HL-60 (cell line): ENCODE measurements at regions not wholly inside any gene's neighbourhood (a gene's known extent, or its start where the extent isn't known, plus 50 kb on each side); places are given as distances from the start of the nearest gene placed in this dataset.

Experiments
- DNase-seq, 2 experiments: peaks; one replicate each; pipeline ENCODE4 v3.0.0-alpha.2; 2010 to 2020; ENCODE audit warnings: low read depth in 1 of 2, low spot score in 1 of 2
- H3K27ac ChIP-seq: fragments of 250-450 bp; sonication (Bioruptor Pico); replicated peaks from 2 replicates; pipeline ENCODE4 v1.5.1; 2020; ENCODE audit warnings: mild to moderate bottlenecking, moderate library complexity
- H3K27me3 ChIP-seq: fragments of 250-450 bp; sonication (Bioruptor Pico); 2 replicates; pipeline ENCODE4 v1.5.1; 2021; ENCODE audit warnings: mild to moderate bottlenecking, moderate library complexity; ENCODE audit not compliant: insufficient read depth, poor library complexity, severe bottlenecking
- H3K4me3 ChIP-seq: replicated peaks from 2 replicates; pipeline ENCODE4 v1.5.1; 2011; ENCODE audit warnings: mild to moderate bottlenecking, control low read depth, low read length; ENCODE audit not compliant: insufficient read depth
- CTCF ChIP-seq: IDR thresholded peaks from one replicate; pipeline ENCODE4 v1.5.1; 2011; ENCODE audit warnings: low read length, control low read depth, inconsistent platforms; ENCODE audit not compliant: insufficient read depth
- GABPA ChIP-seq: IDR thresholded peaks from 2 replicates; pipeline ENCODE4 v1.6.1; 2012; ENCODE audit warnings: low read depth
- POLR2AphosphoS5 ChIP-seq: IDR thresholded peaks from 2 replicates; pipeline ENCODE4 v1.6.1; 2012; ENCODE audit warnings: low read depth
- REST ChIP-seq: IDR thresholded peaks from 2 replicates; pipeline ENCODE4 v1.6.1; 2012; ENCODE audit warnings: low read depth; ENCODE audit not compliant: insufficient replicate concordance
- SPI1 ChIP-seq: IDR thresholded peaks from 2 replicates; pipeline ENCODE4 v1.6.1; 2012; ENCODE audit warnings: low read depth, mild to moderate bottlenecking, borderline replicate concordance

GRCh38 chr18:78031991-78032390 is 782.3 kb downstream of the GALR1 start:
- TF ChIP-seq POLR2AphosphoS5 (no peak), SPI1 (no peak), REST (no peak), CTCF (no peak), GABPA (no peak)
- no peak for DNase-seq
- no peaks in the 10 kb centered on the region for H3K27me3 ChIP-seq
- H3K27ac ChIP-seq: no peak overlapping the region
- H3K4me3 ChIP-seq: no peak overlapping the region

- TF ChIP-seq CTCF (no peak), SPI1 (no peak), GABPA (no peak), POLR2AphosphoS5 (no peak), REST (no peak)
- no peak for DNase-seq
- Histone ChIP-seq H3K27me3 (no peaks in the 10 kb centered on the region), H3K27ac (no peak overlapping the region), H3K4me3 (no peak overlapping the region)
Observed at GRCh38 chr18:78032574-78032973, 782.9 kb downstream of the GALR1 start.

GRCh38 chr18:78034755-78035154 is 785.1 kb downstream of the GALR1 start:
- H3K27me3 ChIP-seq: no peaks in the 10 kb centered on the region
- no peak overlapping the region for H3K27ac ChIP-seq
- no peak for DNase-seq
- H3K4me3 ChIP-seq: no peak overlapping the region
- TF ChIP-seq CTCF (no peak), REST (no peak)
